Vagina (tissue), 2 donors: ENCODE measurements at regions not wholly inside any gene's neighbourhood (a gene's known extent, or its start where the extent isn't known, plus 50 kb on each side); places are given as distances from the start of the nearest gene placed in this dataset.

Source experiments
- CTCF ChIP-seq, 3 experiments: fragments of 450-650 bp in 2 of 3; fragments of 200-600 bp in 1 of 3; sonication (generic) in 1 of 3; IDR thresholded peaks; one replicate each; pipeline ENCODE4 v1.5.1; 2017 to 2019; ENCODE audit warnings: antibody characterized with exemption in 3 of 3, mild to moderate bottlenecking in 2 of 3, moderate library complexity in 2 of 3
- POLR2A ChIP-seq, 2 donors: fragments of 450-650 bp; IDR thresholded peaks; one replicate each; pipeline ENCODE4 v1.6.1; 2017; ENCODE audit warnings: antibody characterized with exemption in 2 of 2, mild to moderate bottlenecking in 2 of 2, moderate library complexity in 2 of 2
- POLR2AphosphoS5 ChIP-seq, 2 donors: sonication (generic); formaldehyde crosslinking; IDR thresholded peaks; one replicate each; pipeline ENCODE4 v1.9.0; 2017; ENCODE audit warnings: antibody characterized with exemption in 2 of 2, mild to moderate bottlenecking in 2 of 2, low read depth in 1 of 2; ENCODE audit not compliant: insufficient read depth in 1 of 2

- TF ChIP-seq CTCF (IDR thresholded peaks at IDR 0.05) = no peak
- TF ChIP-seq POLR2A (IDR thresholded peaks at IDR 0.05) = no peak
- no peak for TF ChIP-seq POLR2AphosphoS5 (IDR thresholded peaks at IDR 0.05; ENCODE audit: insufficient read depth in 1 of 2, low read depth in 1 of 2)
These were observed 382.0 kb downstream of the GPD2 start for GRCh38 chr2:156818221-156818620.
